Neutrophil (primary cell): ENCODE measurements at regions not wholly inside any gene's neighbourhood (a gene's known extent, or its start where the extent isn't known, plus 50 kb on each side); places are given as distances from the start of the nearest gene placed in this dataset.

Source experiments
- H3K27ac ChIP-seq: fragments of 200-600 bp; sonication (generic); 2 replicates; pipeline ENCODE4 v1.5.1; 2016; ENCODE audit warnings: mild to moderate bottlenecking, moderate library complexity
- H3K27me3 ChIP-seq: fragments of 200-600 bp; sonication (generic); 2 replicates; pipeline ENCODE4 v1.6.0; 2016; ENCODE audit warnings: mild to moderate bottlenecking
- H3K36me3 ChIP-seq: fragments of 200-600 bp; sonication (generic); 2 replicates; pipeline ENCODE4 v1.5.1; 2017
- H3K4me1 ChIP-seq, 2 experiments: fragments of 200-600 bp in 1 of 2; sonication (generic) in 1 of 2; 1 replicate in 1 of 2; 2 replicates in 1 of 2; pipeline versions ENCODE4 v1.5.1 to v1.6.1; 2013 to 2016; ENCODE audit warnings: low read depth in 1 of 2, low read length in 1 of 2, mild to moderate bottlenecking in 1 of 2, moderate library complexity in 1 of 2; ENCODE audit not compliant: control insufficient read depth in 1 of 2, insufficient read depth in 1 of 2
- H3K4me3 ChIP-seq, 2 experiments: fragments of 200-600 bp in 1 of 2; sonication (generic) in 1 of 2; 1 replicate in 1 of 2; 2 replicates in 1 of 2; pipeline ENCODE4 v1.5.1; 2013 to 2016; ENCODE audit warnings: low read depth in 1 of 2, low read length in 1 of 2, mild to moderate bottlenecking in 1 of 2, moderate library complexity in 1 of 2
- H3K9me3 ChIP-seq: fragments of 200-600 bp; sonication (generic); 2 replicates; pipeline ENCODE4 v1.5.1; 2016
- TF ChIP-seq, protein P1 (sequence below): fragments of 200-600 bp; sonication (generic); IDR thresholded peaks from 2 replicates; pipeline ENCODE4 v1.5.1; 2016; ENCODE audit warnings: antibody characterized with exemption

GRCh38 chr22:49031746-49032330 lies 795.8 kb downstream of the BRD1 start:
- H3K9me3 ChIP-seq: no peaks in the 10 kb centered on the region
- no peaks in the 10 kb centered on the region for H3K36me3 ChIP-seq
- TF ChIP-seq, protein P1, sequence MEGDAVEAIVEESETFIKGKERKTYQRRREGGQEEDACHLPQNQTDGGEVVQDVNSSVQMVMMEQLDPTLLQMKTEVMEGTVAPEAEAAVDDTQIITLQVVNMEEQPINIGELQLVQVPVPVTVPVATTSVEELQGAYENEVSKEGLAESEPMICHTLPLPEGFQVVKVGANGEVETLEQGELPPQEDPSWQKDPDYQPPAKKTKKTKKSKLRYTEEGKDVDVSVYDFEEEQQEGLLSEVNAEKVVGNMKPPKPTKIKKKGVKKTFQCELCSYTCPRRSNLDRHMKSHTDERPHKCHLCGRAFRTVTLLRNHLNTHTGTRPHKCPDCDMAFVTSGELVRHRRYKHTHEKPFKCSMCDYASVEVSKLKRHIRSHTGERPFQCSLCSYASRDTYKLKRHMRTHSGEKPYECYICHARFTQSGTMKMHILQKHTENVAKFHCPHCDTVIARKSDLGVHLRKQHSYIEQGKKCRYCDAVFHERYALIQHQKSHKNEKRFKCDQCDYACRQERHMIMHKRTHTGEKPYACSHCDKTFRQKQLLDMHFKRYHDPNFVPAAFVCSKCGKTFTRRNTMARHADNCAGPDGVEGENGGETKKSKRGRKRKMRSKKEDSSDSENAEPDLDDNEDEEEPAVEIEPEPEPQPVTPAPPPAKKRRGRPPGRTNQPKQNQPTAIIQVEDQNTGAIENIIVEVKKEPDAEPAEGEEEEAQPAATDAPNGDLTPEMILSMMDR: no peak
- no peaks in the 10 kb centered on the region for H3K4me1 ChIP-seq
- H3K4me3 ChIP-seq: no peak overlapping the region
- H3K27ac ChIP-seq: no peak overlapping the region
- no peaks in the 10 kb centered on the region for H3K27me3 ChIP-seq

DNA sequence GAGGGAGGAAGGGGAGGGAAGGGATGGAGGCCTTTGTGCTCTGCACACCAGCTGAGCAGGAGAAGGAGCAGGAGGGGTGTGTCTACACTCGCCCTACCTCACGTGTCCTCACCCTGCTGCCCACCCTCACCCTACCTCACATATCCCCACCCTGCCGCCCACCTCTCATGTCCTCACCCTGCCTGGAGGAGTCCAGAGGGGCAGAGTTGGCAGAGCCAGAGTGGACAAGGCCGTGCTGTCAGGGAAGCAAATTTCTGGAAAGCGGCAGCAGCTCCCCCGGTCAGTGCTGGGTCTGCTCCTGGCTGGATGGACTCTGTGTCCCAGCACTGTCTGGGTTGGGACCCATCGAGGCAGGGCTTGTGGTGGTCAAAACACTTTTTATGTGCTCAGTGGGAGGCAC lies 799.6 kb downstream of the BRD1 start:
- no peaks in the 10 kb centered on the region for H3K27me3 ChIP-seq
- H3K27ac ChIP-seq: no peak overlapping the region
- TF ChIP-seq, protein P1: no peak
- no peaks in the 10 kb centered on the region for H3K4me1 ChIP-seq
- no peaks in the 10 kb centered on the region for H3K36me3 ChIP-seq
- H3K9me3 ChIP-seq: no peaks in the 10 kb centered on the region
- H3K4me3 ChIP-seq: no peak overlapping the region

DNA sequence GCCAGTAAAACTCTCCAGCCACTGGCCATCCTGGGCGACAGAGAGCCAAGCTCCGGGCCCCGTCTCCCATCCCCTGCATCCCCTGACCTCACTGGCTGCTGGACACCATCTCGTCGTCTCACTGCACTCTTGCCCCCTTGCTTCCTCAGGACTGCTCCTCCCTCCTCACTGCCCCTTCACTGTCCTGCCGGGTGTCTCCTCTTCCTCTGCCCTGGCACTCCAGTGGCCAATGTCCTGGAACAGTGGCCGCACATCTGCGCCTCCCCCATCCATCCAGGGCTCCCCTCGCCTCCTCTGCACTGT lies 800.4 kb downstream of the BRD1 start:
- Histone ChIP-seq H3K4me3 (no peak overlapping the region), H3K36me3 (no peaks in the 10 kb centered on the region), H3K9me3 (no peaks in the 10 kb centered on the region), H3K27me3 (no peaks in the 10 kb centered on the region), H3K27ac (no peak overlapping the region), H3K4me1 (no peaks in the 10 kb centered on the region)
- TF ChIP-seq, protein P1: no peak

DNA sequence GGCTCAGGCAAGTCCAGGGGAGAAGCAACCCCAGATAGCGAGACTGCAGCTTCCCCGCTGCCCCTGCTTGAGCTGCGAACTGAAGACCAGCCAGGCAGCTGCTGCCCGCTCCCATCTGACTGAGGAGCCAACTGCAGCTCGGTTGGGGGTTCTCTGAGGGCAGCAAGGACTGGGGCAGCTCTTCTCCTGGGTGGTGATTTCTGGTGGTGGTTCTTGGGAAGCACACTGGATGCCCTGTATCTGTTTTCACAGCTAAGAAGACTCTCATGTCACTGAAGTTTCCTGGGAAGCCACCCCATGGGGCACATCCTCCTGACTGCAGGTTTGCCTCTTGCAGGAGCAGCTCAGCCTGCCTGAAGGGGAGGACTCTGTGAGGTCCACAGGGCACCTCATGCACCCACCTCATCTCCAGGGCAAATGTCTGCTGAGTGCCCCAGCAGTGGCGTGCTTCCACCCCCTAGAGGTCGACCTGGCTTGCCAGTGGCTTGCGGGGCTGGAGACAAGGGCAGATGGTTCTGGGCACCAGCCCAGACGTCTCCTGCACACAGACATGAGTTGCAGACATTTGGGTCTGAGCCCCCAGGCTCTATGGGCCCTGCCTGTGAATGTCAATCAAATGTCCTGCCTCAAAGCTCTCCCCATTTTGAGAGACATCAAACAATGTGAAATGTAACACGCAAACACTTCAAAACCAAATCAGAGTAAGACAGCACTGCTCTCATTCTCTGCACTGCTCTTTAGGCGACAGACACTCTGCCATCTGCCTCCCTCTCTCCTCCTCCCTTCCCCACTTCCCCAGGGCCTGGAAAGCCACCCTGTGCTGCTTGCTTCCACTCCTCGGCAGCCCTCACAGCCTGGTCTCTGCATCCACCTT lies 800.9 kb downstream of the BRD1 start:
- no peak overlapping the region for H3K27ac ChIP-seq
- no peaks in the 10 kb centered on the region for H3K27me3 ChIP-seq
- no peaks in the 10 kb centered on the region for H3K36me3 ChIP-seq
- no peak overlapping the region for H3K4me3 ChIP-seq
- TF ChIP-seq, protein P1: no peak
- no peaks in the 10 kb centered on the region for H3K4me1 ChIP-seq
- no peaks in the 10 kb centered on the region for H3K9me3 ChIP-seq

GRCh38 chr22:49025791-49026493 lies 801.7 kb downstream of the BRD1 start:
- Histone ChIP-seq H3K4me3 (no peak overlapping the region), H3K36me3 (no peaks in the 10 kb centered on the region), H3K9me3 (no peaks in the 10 kb centered on the region), H3K4me1 (no peaks in the 10 kb centered on the region), H3K27ac (no peak overlapping the region), H3K27me3 (no peaks in the 10 kb centered on the region)
- TF ChIP-seq, protein P1: no peak
